HEK293 (cell line): ENCODE measurements at regions not wholly inside any gene's neighbourhood (a gene's known extent, or its start where the extent isn't known, plus 50 kb on each side); places are given as distances from the start of the nearest gene placed in this dataset.

ENCODE experiments used
- MYNN ChIP-seq: fragments of 450-650 bp; formaldehyde crosslinking; IDR thresholded peaks from 2 replicates; pipeline ENCODE4 v1.5.1; 2016; ENCODE audit warnings: missing biosample characterization, missing genetic modification characterization, borderline replicate concordance
- YY1 ChIP-seq: fragments of 450-650 bp; formaldehyde crosslinking; IDR thresholded peaks from 2 replicates; pipeline ENCODE4 v1.5.1; 2018; ENCODE audit warnings: missing biosample characterization, missing genetic modification characterization
- ZNF121 ChIP-seq: fragments of 450-650 bp; formaldehyde crosslinking; IDR thresholded peaks from 2 replicates; pipeline ENCODE4 v1.5.1; 2016; ENCODE audit warnings: missing biosample characterization, missing genetic modification characterization
- ZNF157 ChIP-seq: fragments of 450-650 bp; formaldehyde crosslinking; IDR thresholded peaks from 2 replicates; pipeline ENCODE4 v1.5.1; 2016; ENCODE audit warnings: missing biosample characterization, missing genetic modification characterization
- ZNF211 ChIP-seq: fragments of 450-650 bp; formaldehyde crosslinking; IDR thresholded peaks from 2 replicates; pipeline ENCODE4 v1.5.1; 2016; ENCODE audit warnings: low read depth, missing biosample characterization, missing genetic modification characterization
- ZNF274 ChIP-seq, 2 experiments: fragments of 200-500 bp in 1 of 2; fragments of 450-650 bp in 1 of 2; sonication (Bioruptor generic) in 1 of 2; formaldehyde crosslinking in 1 of 2; IDR thresholded peaks; 2 replicates each; pipeline versions ENCODE4 v1.5.1 to v1.6.1; 2014 to 2016; ENCODE audit warnings: borderline replicate concordance in 1 of 2, inconsistent platforms in 1 of 2, low read length in 1 of 2, missing biosample characterization in 1 of 2, missing genetic modification characterization in 1 of 2
- ZNF48 ChIP-seq: fragments of 450-650 bp; formaldehyde crosslinking; IDR thresholded peaks from 2 replicates; pipeline ENCODE4 v1.5.1; 2016; ENCODE audit warnings: missing biosample characterization, missing genetic modification characterization
- ZNF558 ChIP-seq: fragments of 450-650 bp; formaldehyde crosslinking; IDR thresholded peaks from 2 replicates; pipeline ENCODE4 v1.5.1; 2016; ENCODE audit warnings: missing biosample characterization, missing genetic modification characterization
- TF ChIP-seq, protein P1 (sequence below): fragments of 450-650 bp; formaldehyde crosslinking; IDR thresholded peaks from 2 replicates; pipeline ENCODE4 v1.5.1; 2016; ENCODE audit warnings: missing biosample characterization, missing genetic modification characterization
- TF ChIP-seq, protein P2 (sequence below): fragments of 450-650 bp; formaldehyde crosslinking; IDR thresholded peaks from 2 replicates; pipeline ENCODE4 v1.5.1; 2016; ENCODE audit warnings: missing biosample characterization, missing genetic modification characterization

DNA sequence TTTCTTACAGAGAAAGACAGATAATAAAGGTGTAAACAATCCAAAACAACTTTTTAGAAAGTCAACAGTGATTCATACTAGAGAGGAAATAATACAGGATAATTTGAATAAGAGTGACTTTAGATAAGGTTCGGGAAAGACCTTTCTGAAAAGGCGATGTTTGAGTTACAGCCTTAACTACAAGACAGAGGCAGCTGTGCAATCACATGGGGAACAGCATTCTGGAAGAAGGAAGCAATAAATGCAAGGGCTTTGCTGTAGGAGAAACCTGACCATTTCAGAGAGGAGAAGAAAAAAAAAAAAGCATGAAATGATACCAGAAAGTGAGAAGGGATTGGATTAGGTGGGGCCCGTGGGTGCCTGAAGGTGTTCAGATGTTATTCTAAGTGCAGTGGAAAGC, 200.6 kb upstream of the ATP11B start:
- no peak for TF ChIP-seq ZNF558 (tag by site-specific recombination)
- TF ChIP-seq ZNF121 (tag by site-specific recombination): no peak
- TF ChIP-seq YY1 (tag by site-specific recombination): no peak
- no peak for TF ChIP-seq ZNF211
- TF ChIP-seq, protein P1, sequence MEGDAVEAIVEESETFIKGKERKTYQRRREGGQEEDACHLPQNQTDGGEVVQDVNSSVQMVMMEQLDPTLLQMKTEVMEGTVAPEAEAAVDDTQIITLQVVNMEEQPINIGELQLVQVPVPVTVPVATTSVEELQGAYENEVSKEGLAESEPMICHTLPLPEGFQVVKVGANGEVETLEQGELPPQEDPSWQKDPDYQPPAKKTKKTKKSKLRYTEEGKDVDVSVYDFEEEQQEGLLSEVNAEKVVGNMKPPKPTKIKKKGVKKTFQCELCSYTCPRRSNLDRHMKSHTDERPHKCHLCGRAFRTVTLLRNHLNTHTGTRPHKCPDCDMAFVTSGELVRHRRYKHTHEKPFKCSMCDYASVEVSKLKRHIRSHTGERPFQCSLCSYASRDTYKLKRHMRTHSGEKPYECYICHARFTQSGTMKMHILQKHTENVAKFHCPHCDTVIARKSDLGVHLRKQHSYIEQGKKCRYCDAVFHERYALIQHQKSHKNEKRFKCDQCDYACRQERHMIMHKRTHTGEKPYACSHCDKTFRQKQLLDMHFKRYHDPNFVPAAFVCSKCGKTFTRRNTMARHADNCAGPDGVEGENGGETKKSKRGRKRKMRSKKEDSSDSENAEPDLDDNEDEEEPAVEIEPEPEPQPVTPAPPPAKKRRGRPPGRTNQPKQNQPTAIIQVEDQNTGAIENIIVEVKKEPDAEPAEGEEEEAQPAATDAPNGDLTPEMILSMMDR: no peak
- no peak for TF ChIP-seq ZNF157
- TF ChIP-seq ZNF274 (IDR thresholded peaks at IDR 0.05; ENCODE audit: low read length): no peak
- no peak for TF ChIP-seq ZNF274 (tag by site-specific recombination; IDR thresholded peaks at IDR 0.05; ENCODE audit: borderline replicate concordance)
- TF ChIP-seq ZNF48 (tag by site-specific recombination): no peak
- TF ChIP-seq, protein P2, sequence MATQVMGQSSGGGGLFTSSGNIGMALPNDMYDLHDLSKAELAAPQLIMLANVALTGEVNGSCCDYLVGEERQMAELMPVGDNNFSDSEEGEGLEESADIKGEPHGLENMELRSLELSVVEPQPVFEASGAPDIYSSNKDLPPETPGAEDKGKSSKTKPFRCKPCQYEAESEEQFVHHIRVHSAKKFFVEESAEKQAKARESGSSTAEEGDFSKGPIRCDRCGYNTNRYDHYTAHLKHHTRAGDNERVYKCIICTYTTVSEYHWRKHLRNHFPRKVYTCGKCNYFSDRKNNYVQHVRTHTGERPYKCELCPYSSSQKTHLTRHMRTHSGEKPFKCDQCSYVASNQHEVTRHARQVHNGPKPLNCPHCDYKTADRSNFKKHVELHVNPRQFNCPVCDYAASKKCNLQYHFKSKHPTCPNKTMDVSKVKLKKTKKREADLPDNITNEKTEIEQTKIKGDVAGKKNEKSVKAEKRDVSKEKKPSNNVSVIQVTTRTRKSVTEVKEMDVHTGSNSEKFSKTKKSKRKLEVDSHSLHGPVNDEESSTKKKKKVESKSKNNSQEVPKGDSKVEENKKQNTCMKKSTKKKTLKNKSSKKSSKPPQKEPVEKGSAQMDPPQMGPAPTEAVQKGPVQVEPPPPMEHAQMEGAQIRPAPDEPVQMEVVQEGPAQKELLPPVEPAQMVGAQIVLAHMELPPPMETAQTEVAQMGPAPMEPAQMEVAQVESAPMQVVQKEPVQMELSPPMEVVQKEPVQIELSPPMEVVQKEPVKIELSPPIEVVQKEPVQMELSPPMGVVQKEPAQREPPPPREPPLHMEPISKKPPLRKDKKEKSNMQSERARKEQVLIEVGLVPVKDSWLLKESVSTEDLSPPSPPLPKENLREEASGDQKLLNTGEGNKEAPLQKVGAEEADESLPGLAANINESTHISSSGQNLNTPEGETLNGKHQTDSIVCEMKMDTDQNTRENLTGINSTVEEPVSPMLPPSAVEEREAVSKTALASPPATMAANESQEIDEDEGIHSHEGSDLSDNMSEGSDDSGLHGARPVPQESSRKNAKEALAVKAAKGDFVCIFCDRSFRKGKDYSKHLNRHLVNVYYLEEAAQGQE (tag by site-specific recombination): no peak
- no peak for TF ChIP-seq MYNN (tag by site-specific recombination)
